Neural progenitor cell (in vitro differentiated cells): ENCODE measurements at regions not wholly inside any gene's neighbourhood (a gene's known extent, or its start where the extent isn't known, plus 50 kb on each side); places are given as distances from the start of the nearest gene placed in this dataset.

Experiments
- DNase-seq: peaks from one replicate; pipeline ENCODE4 v3.0.0-alpha.2; 2016; ENCODE audit warnings: low spot score
- H2AFZ ChIP-seq: fragments of 200-600 bp; sonication (generic); replicated peaks from 2 replicates; pipeline ENCODE4 v1.6.1; 2016; ENCODE audit warnings: antibody characterized with exemption
- H3F3A ChIP-seq: fragments of 200-600 bp; sonication (generic); 2 replicates; pipeline ENCODE4 v1.6.1; 2016; ENCODE audit warnings: antibody characterized with exemption, low read depth
- H3K27ac ChIP-seq: fragments of 200-600 bp; sonication (generic); 2 replicates; pipeline ENCODE4 v1.5.1; 2016; ENCODE audit warnings: mild to moderate bottlenecking
- H3K27me3 ChIP-seq: fragments of 200-600 bp; sonication (generic); 2 replicates; pipeline ENCODE4 v1.6.1; 2016; ENCODE audit warnings: mild to moderate bottlenecking, moderate library complexity
- H3K36me3 ChIP-seq: fragments of 200-600 bp; sonication (generic); 2 replicates; pipeline ENCODE4 v1.5.1; 2016
- H3K4me1 ChIP-seq: fragments of 200-600 bp; sonication (generic); 2 replicates; pipeline ENCODE4 v1.6.1; 2016; ENCODE audit warnings: mixed run types
- H3K4me2 ChIP-seq: fragments of 200-600 bp; sonication (generic); 2 replicates; pipeline ENCODE4 v1.6.1; 2016
- H3K4me3 ChIP-seq: fragments of 200-600 bp; sonication (generic); 2 replicates; pipeline ENCODE4 v1.5.1; 2016
- H3K79me2 ChIP-seq: fragments of 200-600 bp; sonication (generic); 2 replicates; pipeline ENCODE4 v1.6.1; 2016; ENCODE audit warnings: low read depth
- H3K9ac ChIP-seq: fragments of 200-600 bp; sonication (generic); 2 replicates; pipeline ENCODE4 v1.6.1; 2016
- H3K9me3 ChIP-seq: fragments of 200-600 bp; sonication (generic); 2 replicates; pipeline ENCODE4 v1.5.1; 2016; ENCODE audit warnings: low read depth
- H4K20me1 ChIP-seq: fragments of 200-600 bp; sonication (generic); 2 replicates; pipeline ENCODE4 v1.6.1; 2016; ENCODE audit warnings: low read depth
- H3K27ac Mint-ChIP-seq: 3 replicates; pipeline ENCODE4 v1.8.0; 2021; ENCODE audit warnings: mixed read lengths
- H3K27me3 Mint-ChIP-seq: 2 replicates; pipeline ENCODE4 v1.8.0; 2022; ENCODE audit warnings: low read depth, mild to moderate bottlenecking, inconsistent platforms, moderate library complexity, mixed read lengths; ENCODE audit not compliant: insufficient read depth
- H3K36me3 Mint-ChIP-seq: 3 replicates; pipeline ENCODE4 v1.8.0; 2021; ENCODE audit warnings: mixed read lengths
- H3K4me1 Mint-ChIP-seq: 3 replicates; pipeline ENCODE4 v1.8.0; 2021; ENCODE audit warnings: mixed read lengths
- H3K4me3 Mint-ChIP-seq: 3 replicates; pipeline ENCODE4 v1.8.0; 2021; ENCODE audit warnings: mild to moderate bottlenecking, moderate library complexity, mixed read lengths
- H3K9me3 Mint-ChIP-seq: 3 replicates; pipeline ENCODE4 v1.8.0; 2020; ENCODE audit warnings: mixed read lengths
- CTCF ChIP-seq: fragments of 200-600 bp; sonication (generic); IDR thresholded peaks from 2 replicates; pipeline ENCODE4 v1.5.1; 2017; ENCODE audit warnings: antibody characterized with exemption, mild to moderate bottlenecking
- EZH2 ChIP-seq: fragments of 200-600 bp; sonication (generic); IDR thresholded peaks from 2 replicates; pipeline ENCODE4 v1.6.1; 2017; ENCODE audit warnings: antibody characterized with exemption, mild to moderate bottlenecking, moderate library complexity
- EZH2phosphoT487 ChIP-seq: fragments of 200-600 bp; sonication (generic); IDR thresholded peaks from 2 replicates; pipeline ENCODE4 v1.6.1; 2017; ENCODE audit warnings: antibody characterized with exemption

- H4K20me1 ChIP-seq: no peaks in the 10 kb centered on the region
- H3K79me2 ChIP-seq: no peaks in the 10 kb centered on the region
- H3K36me3 Mint-ChIP-seq: peaks cover 9% of the 10 kb centered on the region
- DNase-seq: no peak
- no peak overlapping the region for H2AFZ ChIP-seq
- no peaks in the 10 kb centered on the region for H3F3A ChIP-seq
- H3K9me3 ChIP-seq: no peaks in the 10 kb centered on the region
- peaks cover 20% of the 10 kb centered on the region for H3K9me3 Mint-ChIP-seq
- TF ChIP-seq CTCF: no peak
- no peak for TF ChIP-seq EZH2
- no peak for TF ChIP-seq EZH2phosphoT487
- H3K4me2 ChIP-seq: no peak overlapping the region
- H3K4me3 Mint-ChIP-seq: no peak overlapping the region
- no peak overlapping the region for H3K27ac ChIP-seq
- H3K4me1 ChIP-seq: no peaks in the 10 kb centered on the region
- peaks cover 10% of the 10 kb centered on the region for H3K4me1 Mint-ChIP-seq
- no peaks in the 10 kb centered on the region for H3K27me3 ChIP-seq
- H3K27ac Mint-ChIP-seq: no peak overlapping the region
- no peak overlapping the region for H3K9ac ChIP-seq
- no peak overlapping the region for H3K4me3 ChIP-seq
- no peaks in the 10 kb centered on the region for H3K36me3 ChIP-seq
- H3K27me3 Mint-ChIP-seq: no peaks in the 10 kb centered on the region
These were observed 358.2 kb upstream of the ID4 start for GRCh38 chr6:19478992-19479391.

GRCh38 chr6:19479551-19479950 lies 357.6 kb upstream of the ID4 start:
- Histone ChIP-seq H3K27ac (no peak overlapping the region), H2AFZ (no peak overlapping the region)

GRCh38 chr6:19492636-19493405 lies 344.3 kb upstream of the ID4 start:
- Histone ChIP-seq H3K27ac (no peak overlapping the region), H3K9me3 (no peaks in the 10 kb centered on the region), H4K20me1 (no peaks in the 10 kb centered on the region), H3K4me2 (no peak overlapping the region), H3K79me2 (no peaks in the 10 kb centered on the region), H3K36me3 (no peaks in the 10 kb centered on the region), H3F3A (no peaks in the 10 kb centered on the region), H2AFZ (no peak overlapping the region), H3K9ac (no peak overlapping the region), H3K4me1 (no peaks in the 10 kb centered on the region), H3K4me3 (no peak overlapping the region), H3K27me3 (no peaks in the 10 kb centered on the region)
- Mint-ChIP-seq H3K9me3 (peaks cover 10% of the 10 kb centered on the region), H3K4me1 (peaks cover 10% of the 10 kb centered on the region), H3K36me3 (peaks cover 4% of the 10 kb centered on the region), H3K27ac (no peak overlapping the region), H3K4me3 (no peak overlapping the region), H3K27me3 (no peaks in the 10 kb centered on the region)
- DNase-seq: no peak
- TF ChIP-seq CTCF: no peak
- TF ChIP-seq EZH2: no peak

More at GRCh38 chr6:19479551-19479950, 357.6 kb upstream of the ID4 start:
- DNase-seq: no peak
- no peak overlapping the region for H3K4me3 Mint-ChIP-seq
- Histone ChIP-seq H3K4me2 (no peak overlapping the region), H3K9ac (no peak overlapping the region), H3K4me3 (no peak overlapping the region), H3K36me3 (no peaks in the 10 kb centered on the region), H3K4me1 (no peaks in the 10 kb centered on the region), H3K79me2 (no peaks in the 10 kb centered on the region), H3K27me3 (no peaks in the 10 kb centered on the region), H3F3A (no peaks in the 10 kb centered on the region), H3K9me3 (no peaks in the 10 kb centered on the region), H4K20me1 (no peaks in the 10 kb centered on the region)
- no peak overlapping the region for H3K27ac Mint-ChIP-seq
- TF ChIP-seq EZH2phosphoT487: no peak
- TF ChIP-seq EZH2: no peak
- no peak for TF ChIP-seq CTCF
- H3K27me3 Mint-ChIP-seq: no peaks in the 10 kb centered on the region
- peaks cover 10% of the 10 kb centered on the region for H3K4me1 Mint-ChIP-seq
- H3K36me3 Mint-ChIP-seq: peaks cover 9% of the 10 kb centered on the region
- peaks cover 21% of the 10 kb centered on the region for H3K9me3 Mint-ChIP-seq
